ENCODE measurements at regions not wholly inside any gene's neighbourhood (a gene's known extent, or its start where the extent isn't known, plus 50 kb on each side); places are given as distances from the start of the nearest gene placed in this dataset.

DNA sequence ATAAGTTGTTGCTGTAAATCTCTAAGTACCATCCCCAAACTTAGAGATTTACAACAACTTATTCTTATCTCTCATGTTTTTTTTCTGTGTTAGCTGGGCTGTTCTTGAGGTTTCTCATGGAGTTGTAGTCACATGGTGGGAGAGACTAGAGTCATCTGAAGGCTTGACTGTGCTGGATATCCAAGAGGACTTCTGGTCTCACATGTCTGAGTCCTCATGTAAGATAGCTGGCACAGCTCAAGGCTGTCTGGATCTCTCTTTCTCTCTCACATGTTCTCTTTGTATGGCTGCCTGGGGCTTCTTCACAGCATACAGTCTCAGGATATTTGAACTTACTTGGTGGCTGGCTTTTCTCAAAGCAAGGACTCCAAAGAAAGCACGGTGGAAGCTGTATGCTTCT is 63.8 kb downstream of the DACT1 start:
- TF ChIP-seq, protein P1, sequence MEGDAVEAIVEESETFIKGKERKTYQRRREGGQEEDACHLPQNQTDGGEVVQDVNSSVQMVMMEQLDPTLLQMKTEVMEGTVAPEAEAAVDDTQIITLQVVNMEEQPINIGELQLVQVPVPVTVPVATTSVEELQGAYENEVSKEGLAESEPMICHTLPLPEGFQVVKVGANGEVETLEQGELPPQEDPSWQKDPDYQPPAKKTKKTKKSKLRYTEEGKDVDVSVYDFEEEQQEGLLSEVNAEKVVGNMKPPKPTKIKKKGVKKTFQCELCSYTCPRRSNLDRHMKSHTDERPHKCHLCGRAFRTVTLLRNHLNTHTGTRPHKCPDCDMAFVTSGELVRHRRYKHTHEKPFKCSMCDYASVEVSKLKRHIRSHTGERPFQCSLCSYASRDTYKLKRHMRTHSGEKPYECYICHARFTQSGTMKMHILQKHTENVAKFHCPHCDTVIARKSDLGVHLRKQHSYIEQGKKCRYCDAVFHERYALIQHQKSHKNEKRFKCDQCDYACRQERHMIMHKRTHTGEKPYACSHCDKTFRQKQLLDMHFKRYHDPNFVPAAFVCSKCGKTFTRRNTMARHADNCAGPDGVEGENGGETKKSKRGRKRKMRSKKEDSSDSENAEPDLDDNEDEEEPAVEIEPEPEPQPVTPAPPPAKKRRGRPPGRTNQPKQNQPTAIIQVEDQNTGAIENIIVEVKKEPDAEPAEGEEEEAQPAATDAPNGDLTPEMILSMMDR (IDR thresholded peaks at IDR 0.05): no peak
- TF ChIP-seq POLR2A (IDR thresholded peaks at IDR 0.05): no peak
- TF ChIP-seq EP300 (IDR thresholded peaks at IDR 0.05): no peak
